ENCODE measurements at regions not wholly inside any gene's neighbourhood (a gene's known extent, or its start where the extent isn't known, plus 50 kb on each side); places are given as distances from the start of the nearest gene placed in this dataset.

- TF ChIP-seq, protein P1, sequence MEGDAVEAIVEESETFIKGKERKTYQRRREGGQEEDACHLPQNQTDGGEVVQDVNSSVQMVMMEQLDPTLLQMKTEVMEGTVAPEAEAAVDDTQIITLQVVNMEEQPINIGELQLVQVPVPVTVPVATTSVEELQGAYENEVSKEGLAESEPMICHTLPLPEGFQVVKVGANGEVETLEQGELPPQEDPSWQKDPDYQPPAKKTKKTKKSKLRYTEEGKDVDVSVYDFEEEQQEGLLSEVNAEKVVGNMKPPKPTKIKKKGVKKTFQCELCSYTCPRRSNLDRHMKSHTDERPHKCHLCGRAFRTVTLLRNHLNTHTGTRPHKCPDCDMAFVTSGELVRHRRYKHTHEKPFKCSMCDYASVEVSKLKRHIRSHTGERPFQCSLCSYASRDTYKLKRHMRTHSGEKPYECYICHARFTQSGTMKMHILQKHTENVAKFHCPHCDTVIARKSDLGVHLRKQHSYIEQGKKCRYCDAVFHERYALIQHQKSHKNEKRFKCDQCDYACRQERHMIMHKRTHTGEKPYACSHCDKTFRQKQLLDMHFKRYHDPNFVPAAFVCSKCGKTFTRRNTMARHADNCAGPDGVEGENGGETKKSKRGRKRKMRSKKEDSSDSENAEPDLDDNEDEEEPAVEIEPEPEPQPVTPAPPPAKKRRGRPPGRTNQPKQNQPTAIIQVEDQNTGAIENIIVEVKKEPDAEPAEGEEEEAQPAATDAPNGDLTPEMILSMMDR (conservative IDR thresholded peaks at IDR 0.05) = no peak
- no peaks in the 10 kb centered on the region for H3K36me3 Mint-ChIP-seq
- H3K27ac Mint-ChIP-seq = no peak overlapping the region
- no peak for DNase-seq (ENCODE audit: extremely low spot score, unreplicated experiment)
- no peak overlapping the region for H3K4me3 Mint-ChIP-seq
- H3K27me3 Mint-ChIP-seq = no peaks in the 10 kb centered on the region
- peaks cover 3% of the 10 kb centered on the region for H3K4me1 Mint-ChIP-seq (ENCODE audit: unreplicated experiment)
- H3K9me3 Mint-ChIP-seq = peaks cover 7% of the 10 kb centered on the region
These were observed 926.8 kb upstream of the MIR17HG start for GRCh38 chr13:90420683-90421082.

DNA sequence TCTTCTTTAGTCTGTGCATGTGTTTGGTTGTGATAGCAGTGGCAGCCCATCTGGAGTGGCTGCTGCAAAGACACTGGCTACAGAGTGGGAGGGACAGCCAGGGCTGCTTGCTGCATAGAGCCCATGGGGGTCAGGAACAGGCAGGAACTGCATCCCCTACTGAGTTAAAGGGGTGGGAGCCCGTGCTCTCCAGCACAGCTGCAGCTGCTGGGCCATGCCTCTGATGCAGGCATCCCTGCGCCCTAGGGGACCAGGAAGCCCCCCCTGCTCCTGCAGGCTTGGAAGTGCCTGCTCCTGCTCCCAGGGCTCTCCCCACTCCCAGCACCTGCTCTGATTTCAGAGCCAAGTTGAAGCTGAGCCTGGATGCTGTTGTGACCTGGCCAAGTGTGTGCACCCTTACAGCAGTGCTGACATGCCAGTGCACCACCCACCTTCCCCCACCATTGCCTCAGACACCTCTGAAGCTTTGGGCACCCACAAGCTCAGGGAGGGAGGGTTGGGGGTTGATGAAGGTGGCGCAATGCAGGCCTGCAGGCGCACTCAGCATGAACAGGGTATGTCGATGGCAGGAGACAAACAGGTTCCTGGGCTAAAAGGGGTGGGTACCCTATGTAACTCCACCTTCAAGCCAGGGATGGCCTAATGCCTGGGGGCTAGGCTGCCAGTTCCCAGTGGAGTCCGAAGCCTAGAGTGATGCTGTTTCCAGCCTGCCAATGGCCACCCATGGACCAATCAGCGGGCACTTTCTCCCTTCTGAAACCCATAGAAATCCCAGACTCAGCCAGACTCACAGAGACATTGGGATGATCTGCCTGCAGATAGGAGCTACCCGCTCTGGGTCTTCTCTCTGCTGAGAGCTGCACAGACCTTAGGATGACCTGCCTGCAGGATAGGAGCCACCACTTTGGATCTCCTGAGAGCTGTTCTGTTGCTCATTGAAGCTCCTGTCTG, 919.9 kb upstream of the MIR17HG start:
- no peaks in the 10 kb centered on the region for H3K4me1 Mint-ChIP-seq (ENCODE audit: unreplicated experiment)
- H3K4me3 Mint-ChIP-seq = no peak overlapping the region
- H3K9me3 Mint-ChIP-seq = no peaks in the 10 kb centered on the region
- no peak for DNase-seq (ENCODE audit: extremely low spot score, unreplicated experiment)
- H3K27me3 Mint-ChIP-seq = no peaks in the 10 kb centered on the region
- TF ChIP-seq, protein P1 (conservative IDR thresholded peaks at IDR 0.05) = no peak
- no peak overlapping the region for H3K27ac Mint-ChIP-seq
- no peaks in the 10 kb centered on the region for H3K36me3 Mint-ChIP-seq

DNA sequence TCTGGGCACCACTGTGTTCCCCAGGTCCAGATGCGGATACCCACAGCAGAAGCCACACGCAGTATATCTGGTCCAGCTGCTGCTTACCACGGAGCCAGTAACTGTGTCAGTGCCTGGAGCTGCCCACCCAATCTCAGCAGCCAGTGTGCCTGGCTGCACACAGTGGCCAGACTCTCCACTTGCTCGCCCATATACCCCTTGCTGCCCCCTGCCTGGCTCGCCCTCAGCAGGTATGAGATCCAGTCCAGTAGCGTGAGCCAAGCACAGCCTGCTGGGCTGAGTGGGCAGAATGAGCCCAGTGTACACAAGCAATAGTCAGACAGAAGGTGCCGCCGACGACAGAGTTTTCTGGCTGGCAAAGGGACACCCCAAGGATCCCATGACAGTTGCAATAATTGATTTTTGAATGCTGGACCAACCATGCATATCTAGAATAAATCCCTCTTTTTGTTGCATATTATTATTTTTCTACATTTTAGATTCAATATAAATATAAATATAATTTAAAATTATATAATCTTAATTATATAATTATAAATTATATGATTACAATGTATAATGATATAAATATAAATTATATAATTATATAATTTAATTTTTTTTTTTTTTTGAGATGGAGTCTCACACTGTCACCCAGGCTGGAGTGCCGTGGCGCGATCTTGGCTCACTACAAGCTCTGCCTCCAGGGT, 918.8 kb upstream of the MIR17HG start:
- TF ChIP-seq, protein P1 (conservative IDR thresholded peaks at IDR 0.05) = no peak
- Mint-ChIP-seq H3K27me3 (no peaks in the 10 kb centered on the region), H3K36me3 (no peaks in the 10 kb centered on the region), H3K27ac (no peak overlapping the region), H3K4me1 (ENCODE audit: unreplicated experiment) (peaks cover 4% of the 10 kb centered on the region), H3K9me3 (no peaks in the 10 kb centered on the region), H3K4me3 (no peak overlapping the region)
- no peak for DNase-seq (ENCODE audit: extremely low spot score, unreplicated experiment)

- H3K4me1 Mint-ChIP-seq (ENCODE audit: unreplicated experiment) = peaks cover 4% of the 10 kb centered on the region
- no peaks in the 10 kb centered on the region for H3K9me3 Mint-ChIP-seq
- H3K36me3 Mint-ChIP-seq = no peaks in the 10 kb centered on the region
These were observed 917.4 kb upstream of the MIR17HG start for GRCh38 chr13:90430127-90430526.

GRCh38 chr13:90436697-90437096, 910.8 kb upstream of the MIR17HG start:
- DNase-seq (ENCODE audit: extremely low spot score, unreplicated experiment) = no peak
- Mint-ChIP-seq H3K27ac (no peak overlapping the region), H3K36me3 (no peaks in the 10 kb centered on the region), H3K9me3 (no peaks in the 10 kb centered on the region), H3K4me1 (ENCODE audit: unreplicated experiment) (peaks cover 4% of the 10 kb centered on the region), H3K27me3 (no peaks in the 10 kb centered on the region), H3K4me3 (no peak overlapping the region)
- TF ChIP-seq, protein P1 (conservative IDR thresholded peaks at IDR 0.05) = no peak

More at GRCh38 chr13:90430127-90430526, 917.4 kb upstream of the MIR17HG start:
- H3K27ac Mint-ChIP-seq = no peak overlapping the region
- DNase-seq (ENCODE audit: extremely low spot score, unreplicated experiment) = no peak
- H3K4me3 Mint-ChIP-seq = no peak overlapping the region
- no peaks in the 10 kb centered on the region for H3K27me3 Mint-ChIP-seq
- TF ChIP-seq, protein P1 (conservative IDR thresholded peaks at IDR 0.05) = no peak

Data from type B pancreatic cell (in vitro differentiated cells).